ENCODE measurements at regions not wholly inside any gene's neighbourhood (a gene's known extent, or its start where the extent isn't known, plus 50 kb on each side); places are given as distances from the start of the nearest gene placed in this dataset.

DNA sequence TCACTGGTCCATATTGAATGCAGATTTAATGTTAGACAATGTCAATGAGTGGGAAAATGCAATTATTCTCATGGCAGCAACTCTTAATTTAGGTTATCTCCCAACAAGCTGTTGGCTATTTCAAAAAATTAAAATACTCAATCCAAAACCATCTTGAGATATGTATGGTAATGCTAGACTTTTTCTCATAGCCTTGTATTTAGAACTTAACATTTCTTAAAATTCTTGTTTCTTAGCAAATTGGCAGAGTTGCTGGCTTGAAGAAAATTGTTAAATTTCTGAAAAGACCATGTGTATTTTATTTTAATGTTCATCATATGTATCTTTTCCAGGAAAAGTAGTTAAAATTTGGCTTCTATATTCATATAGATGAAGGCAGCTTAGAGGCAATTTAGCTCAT lies 1355.1 kb downstream of the PCDH9 start:
- POLR2A ChIA-PET = no interaction called here
- CTCF ChIA-PET = no interaction called here

DNA sequence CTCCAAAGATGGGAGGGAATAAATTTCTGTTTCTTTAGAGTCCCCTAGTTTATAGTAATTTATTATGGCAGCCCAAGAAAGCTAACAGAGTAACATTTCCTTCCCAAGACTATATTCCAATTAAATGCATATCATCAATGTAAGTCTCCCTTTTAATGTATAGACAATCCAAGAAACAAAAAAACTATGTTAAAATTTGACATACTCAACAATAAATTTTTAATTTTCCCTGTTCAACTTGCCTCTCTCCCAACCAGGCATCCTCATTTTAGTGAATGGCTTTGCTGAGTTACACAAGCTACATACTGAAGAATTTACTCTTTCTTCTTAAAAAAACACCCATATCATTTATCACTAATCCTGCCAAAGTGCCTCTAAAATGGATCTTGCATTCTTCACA lies 1357.7 kb downstream of the PCDH9 start:
- DNase-seq (ENCODE audit: low read depth, low spot score) = no peak
- no peak overlapping the region for H3K27ac ChIP-seq (ENCODE audit: low read depth, low read length)
- H3K9me3 ChIP-seq (ENCODE audit: control insufficient read depth, insufficient read depth, low read length) = no peaks in the 10 kb centered on the region
- H3K27me3 ChIP-seq (ENCODE audit: control insufficient read depth, insufficient read depth, low read length) = no peaks in the 10 kb centered on the region
- TF ChIP-seq, protein P1, sequence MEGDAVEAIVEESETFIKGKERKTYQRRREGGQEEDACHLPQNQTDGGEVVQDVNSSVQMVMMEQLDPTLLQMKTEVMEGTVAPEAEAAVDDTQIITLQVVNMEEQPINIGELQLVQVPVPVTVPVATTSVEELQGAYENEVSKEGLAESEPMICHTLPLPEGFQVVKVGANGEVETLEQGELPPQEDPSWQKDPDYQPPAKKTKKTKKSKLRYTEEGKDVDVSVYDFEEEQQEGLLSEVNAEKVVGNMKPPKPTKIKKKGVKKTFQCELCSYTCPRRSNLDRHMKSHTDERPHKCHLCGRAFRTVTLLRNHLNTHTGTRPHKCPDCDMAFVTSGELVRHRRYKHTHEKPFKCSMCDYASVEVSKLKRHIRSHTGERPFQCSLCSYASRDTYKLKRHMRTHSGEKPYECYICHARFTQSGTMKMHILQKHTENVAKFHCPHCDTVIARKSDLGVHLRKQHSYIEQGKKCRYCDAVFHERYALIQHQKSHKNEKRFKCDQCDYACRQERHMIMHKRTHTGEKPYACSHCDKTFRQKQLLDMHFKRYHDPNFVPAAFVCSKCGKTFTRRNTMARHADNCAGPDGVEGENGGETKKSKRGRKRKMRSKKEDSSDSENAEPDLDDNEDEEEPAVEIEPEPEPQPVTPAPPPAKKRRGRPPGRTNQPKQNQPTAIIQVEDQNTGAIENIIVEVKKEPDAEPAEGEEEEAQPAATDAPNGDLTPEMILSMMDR (IDR thresholded peaks at IDR 0.05; ENCODE audit: low read depth, low read length) = no peak
- CTCF ChIA-PET = no interaction called here
- H3K4me3 ChIP-seq (ENCODE audit: low read depth, low read length) = no peak overlapping the region
- POLR2A ChIA-PET = no interaction called here

More for the DNA sequence above, 1355.1 kb downstream of the PCDH9 start:
- Histone ChIP-seq H3K27ac (ENCODE audit: low read depth, low read length) (no peak overlapping the region), H3K9me3 (ENCODE audit: control insufficient read depth, insufficient read depth, low read length) (no peaks in the 10 kb centered on the region), H3K27me3 (ENCODE audit: control insufficient read depth, insufficient read depth, low read length) (no peaks in the 10 kb centered on the region), H3K4me3 (ENCODE audit: low read depth, low read length) (no peak overlapping the region)
- TF ChIP-seq, protein P1 (IDR thresholded peaks at IDR 0.05; ENCODE audit: low read depth, low read length) = no peak
- DNase-seq (ENCODE audit: low read depth, low spot score) = no peak

DNA sequence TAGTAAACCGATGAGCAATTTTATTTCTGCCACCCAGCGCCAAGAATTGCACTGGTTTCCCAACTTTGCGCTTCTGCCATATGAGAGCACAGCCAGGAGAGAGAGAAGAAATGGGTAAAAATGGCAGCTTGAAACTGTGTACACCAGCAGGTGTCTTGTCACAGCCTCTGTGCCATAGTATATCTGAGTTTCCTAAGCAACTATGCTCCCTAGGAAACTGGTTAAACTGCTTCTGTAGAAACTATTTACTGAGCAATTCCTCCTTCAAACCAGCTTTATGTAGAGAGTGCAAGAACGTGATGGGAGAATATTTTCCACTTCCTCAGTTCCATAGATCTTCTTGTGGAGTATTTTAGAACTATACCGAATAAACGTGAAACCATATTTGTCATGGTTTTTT lies 1361.3 kb downstream of the PCDH9 start:
- CTCF ChIA-PET = no interaction called here

DNA sequence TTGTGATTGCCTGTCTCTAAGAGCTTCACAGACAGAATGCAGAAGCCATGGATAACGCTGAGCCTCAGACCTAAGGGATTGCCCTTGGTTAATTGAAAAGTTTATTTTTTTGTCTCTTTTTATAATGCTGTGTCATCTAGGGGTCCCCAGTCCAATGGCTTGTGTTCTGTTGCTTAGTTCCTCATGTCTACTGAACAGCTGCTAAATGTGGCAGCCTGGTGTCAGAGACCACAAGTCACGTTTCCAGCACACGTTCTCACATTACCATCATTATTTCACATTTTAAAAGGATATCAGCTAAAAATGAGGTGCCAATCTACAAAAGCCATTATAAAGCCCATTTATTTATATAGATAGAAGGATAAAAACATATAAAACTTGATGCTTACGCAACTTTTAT lies 1362.0 kb downstream of the PCDH9 start:
- Histone ChIP-seq H3K4me3 (ENCODE audit: low read depth, low read length) (no peak overlapping the region), H3K27me3 (ENCODE audit: control insufficient read depth, insufficient read depth, low read length) (no peaks in the 10 kb centered on the region), H3K27ac (ENCODE audit: low read depth, low read length) (no peak overlapping the region), H3K9me3 (ENCODE audit: control insufficient read depth, insufficient read depth, low read length) (no peaks in the 10 kb centered on the region)
- POLR2A ChIA-PET = no interaction called here
- TF ChIP-seq, protein P1 (IDR thresholded peaks at IDR 0.05; ENCODE audit: low read depth, low read length) = no peak
- CTCF ChIA-PET = no interaction called here
- DNase-seq (ENCODE audit: low read depth, low spot score) = no peak

More for the DNA sequence above, 1361.3 kb downstream of the PCDH9 start:
- Histone ChIP-seq H3K4me3 (ENCODE audit: low read depth, low read length) (no peak overlapping the region), H3K27ac (ENCODE audit: low read depth, low read length) (no peak overlapping the region), H3K27me3 (ENCODE audit: control insufficient read depth, insufficient read depth, low read length) (no peaks in the 10 kb centered on the region), H3K9me3 (ENCODE audit: control insufficient read depth, insufficient read depth, low read length) (no peaks in the 10 kb centered on the region)
- POLR2A ChIA-PET = no interaction called here
- TF ChIP-seq, protein P1 (IDR thresholded peaks at IDR 0.05; ENCODE audit: low read depth, low read length) = no peak
- DNase-seq (ENCODE audit: low read depth, low spot score) = no peak

DNA sequence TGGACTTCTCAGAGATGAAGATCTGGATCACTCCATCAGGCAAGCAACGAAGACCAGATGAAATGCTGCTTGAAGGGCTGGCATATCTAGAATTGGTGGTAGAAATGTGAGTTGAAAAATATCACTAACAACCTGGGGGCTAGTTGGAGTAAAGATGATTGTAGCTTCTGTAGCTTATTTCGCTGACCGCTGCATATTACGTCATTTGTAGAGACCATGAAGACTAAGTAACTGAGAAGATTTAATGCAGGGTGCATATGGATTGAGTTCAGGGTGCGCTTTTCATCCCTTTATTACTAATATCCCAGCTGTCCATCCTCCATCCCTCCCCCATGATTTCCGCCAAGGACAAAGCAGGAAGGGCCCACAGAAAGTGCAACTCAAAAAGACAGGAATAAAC lies 1364.0 kb downstream of the PCDH9 start:
- Histone ChIP-seq H3K4me3 (ENCODE audit: low read depth, low read length) (no peak overlapping the region), H3K27me3 (ENCODE audit: control insufficient read depth, insufficient read depth, low read length) (no peaks in the 10 kb centered on the region), H3K27ac (ENCODE audit: low read depth, low read length) (no peak overlapping the region), H3K9me3 (ENCODE audit: control insufficient read depth, insufficient read depth, low read length) (no peaks in the 10 kb centered on the region)
- no peak for DNase-seq (ENCODE audit: low read depth, low spot score)
- CTCF ChIA-PET = no interaction called here
- POLR2A ChIA-PET = no interaction called here
- TF ChIP-seq, protein P1 (IDR thresholded peaks at IDR 0.05; ENCODE audit: low read depth, low read length) = no peak

Measured in AG04450 (cell line).